ENCODE measurements at regions not wholly inside any gene's neighbourhood (a gene's known extent, or its start where the extent isn't known, plus 50 kb on each side); places are given as distances from the start of the nearest gene placed in this dataset.

DNA sequence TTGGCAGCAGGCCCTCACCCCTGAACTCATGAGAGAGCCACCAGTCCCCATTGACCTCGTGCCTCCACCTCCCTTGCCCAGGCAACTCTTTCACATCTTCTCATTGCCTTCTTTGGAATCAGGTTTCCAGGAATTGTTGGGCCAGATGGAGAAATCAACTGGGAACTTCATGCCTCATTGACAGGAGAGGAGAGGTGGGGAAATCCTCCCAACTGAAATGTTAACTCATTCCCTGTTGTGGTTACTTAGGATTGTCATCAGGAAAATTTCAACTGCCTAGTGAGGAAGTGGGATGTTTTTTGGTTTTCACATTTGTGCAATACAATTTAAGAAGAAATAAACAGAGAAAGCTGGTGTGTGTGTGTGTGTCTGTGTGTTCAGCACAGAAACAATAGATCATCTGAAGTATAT is 106.6 kb upstream of the INHBA start:
- no peak overlapping the region for H3K4me3 ChIP-seq (replicated peaks; ENCODE audit: low read depth, low read length)
- peak; percentile 89 for DNase-seq (ENCODE audit: low read depth)
- no peak for TF ChIP-seq CTCF (IDR thresholded peaks at IDR 0.05; ENCODE audit: low read length, missing control alignments)

- no peak for TF ChIP-seq CTCF (IDR thresholded peaks at IDR 0.05; ENCODE audit: low read length, missing control alignments)
- H3K4me3 ChIP-seq (replicated peaks; ENCODE audit: low read depth, low read length), result no peak overlapping the region
- no peak for DNase-seq (ENCODE audit: low read depth)
Observed at GRCh38 chr7:41809116-41809515, 106.2 kb upstream of the INHBA start.

GRCh38 chr7:41808541-41808940 is 105.7 kb upstream of the INHBA start:
- TF ChIP-seq CTCF (IDR thresholded peaks at IDR 0.05; ENCODE audit: low read length, missing control alignments), result no peak
- no peak overlapping the region for H3K4me3 ChIP-seq (replicated peaks; ENCODE audit: low read depth, low read length)
- DNase-seq (ENCODE audit: low read depth), result no peak

DNA sequence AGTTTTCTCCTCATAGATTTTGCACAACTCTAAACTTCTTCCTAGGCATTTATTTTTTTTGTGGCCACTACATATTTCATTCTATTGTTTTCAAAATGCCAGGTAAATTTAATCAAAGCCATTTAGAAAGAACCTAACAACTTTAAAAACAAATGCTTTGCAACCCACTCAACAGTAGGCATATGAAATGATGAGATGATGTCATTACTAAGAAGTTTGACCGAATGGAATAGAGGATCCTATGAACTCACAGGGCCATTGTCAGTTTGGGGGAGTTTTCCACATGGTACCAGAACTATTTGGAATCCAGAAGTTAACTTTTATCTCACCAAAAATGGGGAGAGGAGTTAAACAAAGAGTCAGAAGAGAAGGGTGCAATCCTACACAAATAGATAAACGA is 100.7 kb upstream of the INHBA start:
- no peak for DNase-seq (ENCODE audit: low read depth)
- no peak overlapping the region for H3K4me3 ChIP-seq (replicated peaks; ENCODE audit: low read depth, low read length)
- no peak for TF ChIP-seq CTCF (IDR thresholded peaks at IDR 0.05; ENCODE audit: low read length, missing control alignments)

DNA sequence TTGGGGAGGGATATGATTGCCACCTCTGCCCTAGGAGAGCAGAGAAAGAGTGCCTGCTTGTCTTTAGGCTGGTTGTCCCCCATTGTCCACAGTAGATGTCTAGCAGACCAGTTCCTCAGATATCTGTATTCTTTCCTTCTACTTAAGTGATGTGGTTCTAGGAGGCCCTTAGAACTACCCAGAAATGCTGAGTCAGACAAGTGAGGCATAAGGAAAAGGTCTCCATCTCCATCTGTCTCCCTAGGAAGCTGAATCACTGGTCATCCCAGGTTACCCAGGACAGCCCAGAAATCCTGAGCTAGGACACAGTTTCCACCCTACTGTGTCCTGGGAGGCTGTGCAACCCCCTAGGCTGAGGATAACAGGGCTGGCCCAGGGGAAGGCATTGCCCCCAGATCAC is 93.4 kb upstream of the INHBA start:
- no peak for DNase-seq (ENCODE audit: low read depth)
- H3K4me3 ChIP-seq (replicated peaks; ENCODE audit: low read depth, low read length), result no peak overlapping the region

GRCh38 chr7:41795276-41795833 is 92.5 kb upstream of the INHBA start:
- no peak for TF ChIP-seq CTCF (IDR thresholded peaks at IDR 0.05; ENCODE audit: low read length, missing control alignments)

More for the DNA sequence above, 93.4 kb upstream of the INHBA start:
- no peak for TF ChIP-seq CTCF (IDR thresholded peaks at IDR 0.05; ENCODE audit: low read length, missing control alignments)

DNA sequence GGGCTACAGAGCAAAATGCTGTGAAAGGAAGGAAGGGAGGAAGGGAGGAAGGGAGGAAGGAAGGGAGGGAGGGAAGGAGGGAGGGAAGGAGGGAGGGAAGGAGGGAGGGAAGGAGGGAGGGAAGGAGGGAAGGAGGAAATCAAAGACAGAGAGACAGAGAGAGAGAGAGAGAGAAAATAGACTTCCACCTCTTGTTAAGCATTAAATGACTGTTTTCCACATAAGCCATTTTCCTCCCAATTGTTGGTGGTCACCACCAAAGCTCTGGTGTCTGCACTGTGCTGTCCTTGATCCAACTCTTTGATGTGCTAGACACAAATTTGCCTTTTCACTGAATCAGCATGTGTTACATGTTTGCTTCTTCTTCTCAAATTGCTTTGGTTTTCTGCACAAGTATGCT is 90.7 kb upstream of the INHBA start:
- no peak for TF ChIP-seq CTCF (IDR thresholded peaks at IDR 0.05; ENCODE audit: low read length, missing control alignments)
- H3K4me3 ChIP-seq (replicated peaks; ENCODE audit: low read depth, low read length), result no peak overlapping the region
- DNase-seq (ENCODE audit: low read depth), result no peak

More at GRCh38 chr7:41795276-41795833, 92.5 kb upstream of the INHBA start:
- DNase-seq (ENCODE audit: low read depth), result no peak
- no peak overlapping the region for H3K4me3 ChIP-seq (replicated peaks; ENCODE audit: low read depth, low read length)

All from fibroblast of pulmonary artery (primary cell).